H54 (cell line): ENCODE measurements at regions not wholly inside any gene's neighbourhood (a gene's known extent, or its start where the extent isn't known, plus 50 kb on each side); places are given as distances from the start of the nearest gene placed in this dataset.
"Not testable (repeated sequence)": the region's sequence is repeated elsewhere in the genome, so short reads cannot be mapped to it uniquely, and the experiment has no call there.

ENCODE experiments used
- DNase-seq: peaks from one replicate; pipeline ENCODE4 v3.0.0; 2011; ENCODE audit warnings: low spot score, mixed read lengths; ENCODE audit not compliant: insufficient read length
- FAIRE-seq: peaks from 3 replicates; lab custom pipeline; 2011; peaks lifted over from hg19 to GRCh38; lab: Jason Lieb, UNC
- POLR2A ChIP-seq: IDR thresholded peaks from 2 replicates; pipeline ENCODE4 v1.6.1; 2011; ENCODE audit warnings: low read depth, mild to moderate bottlenecking, low read length

- FAIRE-seq (no peak), DNase-seq (no peak)
- no peak for TF ChIP-seq POLR2A
These were observed 1069.9 kb downstream of the DNAJB9 start for GRCh38 chr7:109639561-109639960.

- FAIRE-seq = no peak
- TF ChIP-seq POLR2A = no peak
- DNase-seq = no peak
These were observed 1071.8 kb downstream of the DNAJB9 start for GRCh38 chr7:109641445-109641844.

- no peak for DNase-seq
- TF ChIP-seq POLR2A = no peak
- FAIRE-seq = no peak
These were observed 1076.5 kb downstream of the DNAJB9 start for GRCh38 chr7:109646124-109646523.

- DNase-seq, FAIRE-seq: not testable (repeated sequence)
These were observed 1076.9 kb downstream of the DNAJB9 start for GRCh38 chr7:109646594-109646993.

GRCh38 chr7:109647263-109647662 lies 1077.6 kb downstream of the DNAJB9 start:
- FAIRE-seq, DNase-seq: not testable (repeated sequence)

GRCh38 chr7:109659261-109659660 lies 1089.6 kb downstream of the DNAJB9 start:
- DNase-seq (no peak), FAIRE-seq (no peak)
- TF ChIP-seq POLR2A = no peak

- FAIRE-seq (no peak), DNase-seq (no peak)
- TF ChIP-seq POLR2A = no peak
These were observed 1090.7 kb downstream of the DNAJB9 start for GRCh38 chr7:109660401-109660800.

- FAIRE-seq = no peak
- DNase-seq = no peak
- no peak for TF ChIP-seq POLR2A
These were observed 1094.1 kb downstream of the DNAJB9 start for GRCh38 chr7:109663806-109664205.

GRCh38 chr7:109687269-109687668 lies 1117.6 kb downstream of the DNAJB9 start:
- FAIRE-seq, DNase-seq: not testable (repeated sequence)

- not testable (repeated sequence) for FAIRE-seq, DNase-seq
These were observed 1122.9 kb downstream of the DNAJB9 start for GRCh38 chr7:109692613-109693012.

GRCh38 chr7:109694149-109695071 lies 1124.7 kb downstream of the DNAJB9 start:
- FAIRE-seq (no peak), DNase-seq (no peak)
- no peak for TF ChIP-seq POLR2A

- DNase-seq = no peak
- no peak for TF ChIP-seq POLR2A
- no peak for FAIRE-seq
These were observed 1125.7 kb downstream of the DNAJB9 start for GRCh38 chr7:109695419-109695818.

GRCh38 chr7:109696723-109697122 lies 1127.0 kb downstream of the DNAJB9 start:
- FAIRE-seq (no peak), DNase-seq (no peak)

GRCh38 chr7:109699661-109700060 lies 1130.0 kb downstream of the DNAJB9 start:
- TF ChIP-seq POLR2A = no peak
- no peak for FAIRE-seq
- no peak for DNase-seq

More at GRCh38 chr7:109696723-109697122, 1127.0 kb downstream of the DNAJB9 start:
- TF ChIP-seq POLR2A = no peak

- FAIRE-seq (no peak), DNase-seq (no peak)
- TF ChIP-seq POLR2A = no peak
These were observed 1143.7 kb downstream of the DNAJB9 start for GRCh38 chr7:109713366-109713765.

- not testable (repeated sequence) for FAIRE-seq, DNase-seq
These were observed 1149.7 kb downstream of the DNAJB9 start for GRCh38 chr7:109719359-109719758.
